H1 (cell line): ENCODE measurements at regions not wholly inside any gene's neighbourhood (a gene's known extent, or its start where the extent isn't known, plus 50 kb on each side); places are given as distances from the start of the nearest gene placed in this dataset.

Experiments
- CTCF ChIA-PET: fragments of 300-600 bp; sonication (Branson Sonifier 250); formaldehyde crosslinking; loops from one replicate; lab custom pipeline; 2021; ENCODE audit not compliant: partially characterized antibody; lab: Charles Lee
- POLR2A ChIA-PET: fragments of 300-600 bp; sonication (Branson Sonifier 250); formaldehyde crosslinking; loops from one replicate; lab custom pipeline; 2021; ENCODE audit warnings: inconsistent platforms; ENCODE audit not compliant: partially characterized antibody; lab: Charles Lee
- DNase-seq, 2 experiments: peaks; one replicate each; pipeline versions ENCODE4 v3.0.0 to v3.0.0-alpha.2; 2010 to 2022; ENCODE audit warnings: low spot score in 2 of 2, low read depth in 1 of 2, mixed read lengths in 1 of 2
- FAIRE-seq: peaks from 2 replicates; lab custom pipeline; 2011; peaks lifted over from hg19 to GRCh38; lab: Jason Lieb, UNC
- H2AFZ ChIP-seq: 2 replicates; pipeline ENCODE4 v1.8.1; 2012; ENCODE audit warnings: low read length, inconsistent platforms
- H2AK5ac ChIP-seq: 2 replicates; pipeline ENCODE4 v1.6.1; 2013; ENCODE audit warnings: low read depth, low read length
- H2BK120ac ChIP-seq: replicated peaks from 2 replicates; pipeline ENCODE3; 2013; ENCODE audit warnings: low read depth, low read length, inconsistent platforms
- H2BK12ac ChIP-seq: 2 replicates; pipeline ENCODE4 v1.6.1; 2013; ENCODE audit warnings: low read depth, low read length
- H2BK15ac ChIP-seq: 2 replicates; pipeline ENCODE4 v1.6.1; 2013; ENCODE audit warnings: low read length
- H2BK20ac ChIP-seq: 2 replicates; pipeline ENCODE4 v1.6.1; 2013; ENCODE audit warnings: low read length
- H2BK5ac ChIP-seq: 2 replicates; pipeline ENCODE4 v1.6.1; 2013; ENCODE audit warnings: low read depth, low read length
- H3K14ac ChIP-seq: 2 replicates; pipeline ENCODE4 v1.6.1; 2013; ENCODE audit warnings: inconsistent platforms; ENCODE audit not compliant: insufficient read length
- H3K18ac ChIP-seq: 2 replicates; pipeline ENCODE4 v1.6.1; 2013; ENCODE audit warnings: low read length; ENCODE audit errors: extremely low read depth
- H3K23ac ChIP-seq: 2 replicates; pipeline ENCODE4 v1.6.1; 2013; ENCODE audit warnings: inconsistent platforms; ENCODE audit not compliant: insufficient read length
- H3K23me2 ChIP-seq: 2 replicates; pipeline ENCODE4 v1.6.1; 2013; ENCODE audit warnings: low read depth, low read length
- H3K27ac ChIP-seq: 2 replicates; pipeline ENCODE4 v1.6.1; 2011; ENCODE audit warnings: low read depth, low read length, inconsistent platforms
- H3K27me3 ChIP-seq, 4 experiments: replicated peaks in 1 of 4; 1 replicate in 1 of 4; 2 replicates in 3 of 4; pipeline versions ENCODE4 v1.6.1 to v1.8.1; 2011 to 2013; ENCODE audit warnings: low read length in 3 of 4, mild to moderate bottlenecking in 3 of 4, inconsistent platforms in 2 of 4, mixed read lengths in 2 of 4, moderate library complexity in 1 of 4; ENCODE audit not compliant: control insufficient read depth in 3 of 4, insufficient read depth in 3 of 4; ENCODE audit errors: extremely low read depth in 1 of 4
- H3K36me3 ChIP-seq, 4 experiments: 2 replicates each; pipeline versions ENCODE4 v1.6.1 to v1.8.1; 2011 to 2013; ENCODE audit warnings: mild to moderate bottlenecking in 4 of 4, low read length in 3 of 4, moderate library complexity in 2 of 4, control low read depth in 1 of 4, inconsistent platforms in 1 of 4; ENCODE audit not compliant: insufficient read depth in 4 of 4, control insufficient read depth in 2 of 4
- H3K4ac ChIP-seq: replicated peaks from 2 replicates; pipeline ENCODE3; 2013; ENCODE audit warnings: low read length, low read depth, mixed read lengths, inconsistent platforms; ENCODE audit not compliant: insufficient read length
- H3K4me1 ChIP-seq, 4 experiments: replicated peaks in 1 of 4; 1 replicate in 1 of 4; 2 replicates in 3 of 4; pipeline versions ENCODE4 v1.6.1 to v1.8.1; 2011 to 2013; ENCODE audit warnings: low read length in 3 of 4, inconsistent platforms in 2 of 4, mixed read lengths in 1 of 4; ENCODE audit not compliant: insufficient read depth in 4 of 4, control insufficient read depth in 3 of 4
- H3K4me2 ChIP-seq, 2 experiments: 2 replicates each; pipeline versions ENCODE4 v1.6.1 to v1.8.1; 2011 to 2013; ENCODE audit warnings: low read depth in 2 of 2, low read length in 2 of 2, control low read depth in 1 of 2, inconsistent platforms in 1 of 2, mild to moderate bottlenecking in 1 of 2; ENCODE audit not compliant: insufficient read depth in 1 of 2
- H3K4me3 ChIP-seq, 4 experiments: fragments of 200-600, 300-600 bp in 1 of 4; sonication (generic), shearing (Covaris generic), sonication (Bioruptor Twin) in 1 of 4; 2 replicates each; pipeline versions ENCODE4 v1.5.1 to v1.8.1; 2011 to 2016; ENCODE audit warnings: low read length in 4 of 4, low read depth in 3 of 4, control low read depth in 2 of 4, inconsistent platforms in 2 of 4, mild to moderate bottlenecking in 2 of 4, mixed read lengths in 1 of 4, moderate library complexity in 1 of 4; ENCODE audit not compliant: insufficient read depth in 2 of 4; ENCODE audit errors: extremely low read depth in 1 of 4
- H3K56ac ChIP-seq: replicated peaks from 2 replicates; pipeline ENCODE3; 2013; ENCODE audit warnings: low read depth, mild to moderate bottlenecking, mixed read lengths, low read length, inconsistent platforms; ENCODE audit not compliant: insufficient read length
- H3K79me1 ChIP-seq: 2 replicates; pipeline ENCODE4 v1.6.1; 2013; ENCODE audit warnings: low read depth, low read length, control low read depth
- H3K79me2 ChIP-seq, 2 experiments: 2 replicates each; pipeline versions ENCODE4 v1.6.1 to v1.8.1; 2012 to 2013; ENCODE audit warnings: low read length in 2 of 2, mild to moderate bottlenecking in 2 of 2, inconsistent platforms in 1 of 2; ENCODE audit not compliant: insufficient read depth in 2 of 2, control insufficient read depth in 1 of 2
- H3K9ac ChIP-seq, 4 experiments: replicated peaks in 1 of 4; 1 replicate in 1 of 4; 2 replicates in 3 of 4; pipeline versions ENCODE4 v1.6.1 to v1.8.1; 2011 to 2013; ENCODE audit warnings: low read depth in 3 of 4, low read length in 3 of 4, control low read depth in 2 of 4, mild to moderate bottlenecking in 2 of 4, moderate library complexity in 2 of 4, inconsistent platforms in 1 of 4; ENCODE audit errors: extremely low read depth in 1 of 4
- H3K9me3 ChIP-seq, 2 experiments: 2 replicates each; pipeline versions ENCODE4 v1.6.1 to v1.8.1; 2012 to 2013; ENCODE audit warnings: mild to moderate bottlenecking in 2 of 2, moderate library complexity in 2 of 2, control low read depth in 1 of 2, inconsistent platforms in 1 of 2, low read depth in 1 of 2, low read length in 1 of 2, mixed read lengths in 1 of 2; ENCODE audit not compliant: insufficient read depth in 2 of 2
- H4K20me1 ChIP-seq, 2 experiments: replicated peaks in 1 of 2; 2 replicates each; pipeline versions ENCODE3 to v1.8.1; 2011 to 2013; ENCODE audit warnings: inconsistent platforms in 2 of 2, low read length in 2 of 2, mild to moderate bottlenecking in 1 of 2; ENCODE audit not compliant: insufficient read depth in 2 of 2, control insufficient read depth in 1 of 2
- H4K5ac ChIP-seq: 2 replicates; pipeline ENCODE4 v1.6.1; 2013; ENCODE audit warnings: low read length, low read depth, mixed read lengths, inconsistent platforms; ENCODE audit not compliant: insufficient read length
- H4K8ac ChIP-seq: 2 replicates; pipeline ENCODE4 v1.8.0; 2013; ENCODE audit warnings: mild to moderate bottlenecking, moderate library complexity, low read length, inconsistent platforms; ENCODE audit not compliant: insufficient read depth; ENCODE audit errors: extremely low read depth
- H4K91ac ChIP-seq: replicated peaks from 2 replicates; pipeline ENCODE3; 2013; ENCODE audit warnings: low read length, mixed read lengths, inconsistent platforms; ENCODE audit not compliant: insufficient read length
- CHD7 ChIP-seq: fragments of 300-600 bp; sonication (generic); IDR thresholded peaks from 2 replicates; pipeline ENCODE4 v1.7.1; 2012; ENCODE audit warnings: low read length, moderate library complexity, mild to moderate bottlenecking, inconsistent platforms; ENCODE audit not compliant: insufficient replicate concordance
- WGBS, 2 experiments: shearing (Covaris generic) in 1 of 2; methylation state at CpG; one replicate each; pipeline versions ENCODE4 v1.1.6 to v1.1.7; 2013 to 2015; ENCODE audit warnings: low lambda C conversion rate in 2 of 2, mixed read lengths in 2 of 2, inconsistent platforms in 1 of 2, low coverage in 1 of 2, missing lambda C conversion rate in 1 of 2; ENCODE audit not compliant: insufficient replicate concordance in 2 of 2, insufficient coverage in 1 of 2, insufficient read length in 1 of 2; ENCODE audit errors: extremely low coverage in 1 of 2, missing lambda C conversion rate in 1 of 2; 5-methylcytosine and 5-hydroxymethylcytosine counted together

- H3K4ac ChIP-seq: no peak overlapping the region
- FAIRE-seq: no peak
- no peaks in the 10 kb centered on the region for H3K36me3 ChIP-seq
- CTCF ChIA-PET: no interaction called here
- H2BK12ac ChIP-seq: no peak overlapping the region
- WGBS, 2 experiments: 93% methylated on average over 1 of the region's 1 CpG; no CpG with 5 or more reads in 1 of the 2 experiments
- no peak overlapping the region for H3K56ac ChIP-seq
- H3K18ac ChIP-seq: no peak overlapping the region
- peaks cover 0 to 1% (median 0%) of the 10 kb centered on the region in 4 experiments; a peak in 1 of 7 replicates for H3K27me3 ChIP-seq
- H3K4me3 ChIP-seq: no peak overlapping the region
- H3K79me2 ChIP-seq: no peaks in the 10 kb centered on the region
- DNase-seq: no peak
- H3K9ac ChIP-seq: no peak overlapping the region
- no peak overlapping the region for H3K14ac ChIP-seq
- H3K23ac ChIP-seq: no peak overlapping the region
- no peak overlapping the region for H4K91ac ChIP-seq
- no peaks in the 10 kb centered on the region for H3K79me1 ChIP-seq
- no peak overlapping the region for H2AFZ ChIP-seq
- no peak overlapping the region for H2BK5ac ChIP-seq
- peaks cover 0 to 5% (median 0%) of the 10 kb centered on the region in 4 experiments; a peak in 1 of 7 replicates for H3K4me1 ChIP-seq
- H3K9me3 ChIP-seq: no peaks in the 10 kb centered on the region
- no peak overlapping the region for H2BK15ac ChIP-seq
- no peak overlapping the region for H2BK20ac ChIP-seq
- H3K23me2 ChIP-seq: no peaks in the 10 kb centered on the region
- H3K27ac ChIP-seq: no peak overlapping the region
- no peak overlapping the region for H4K5ac ChIP-seq
- H2AK5ac ChIP-seq: no peak overlapping the region
- POLR2A ChIA-PET: no interaction called here
- no peaks in the 10 kb centered on the region for H4K20me1 ChIP-seq
- H2BK120ac ChIP-seq: no peak overlapping the region
- no peak overlapping the region for H4K8ac ChIP-seq
- H3K4me2 ChIP-seq: no peak overlapping the region
- no peak for TF ChIP-seq CHD7
Observed at GRCh38 chr6:22899426-22899825, 330.1 kb downstream of the HDGFL1 start.
